NCI-H1105 (cell line): ENCODE measurements at regions not wholly inside any gene's neighbourhood (a gene's known extent, or its start where the extent isn't known, plus 50 kb on each side); places are given as distances from the start of the nearest gene placed in this dataset.

Source experiments
- DNase-seq: peaks from one replicate; lab custom pipeline; 2025; lab: John Stamatoyannopoulos, UW

GRCh38 chr18:51399491-51400122 lies 202.1 kb upstream of the MEX3C start:
- no peak for DNase-seq

- DNase-seq = no peak
Observed at GRCh38 chr18:51400721-51401120, 203.2 kb upstream of the MEX3C start.

- no peak for DNase-seq
Observed at GRCh38 chr18:51401912-51402311, 204.4 kb upstream of the MEX3C start.

- no peak for DNase-seq
Observed at GRCh38 chr18:51404620-51405019, 207.1 kb upstream of the MEX3C start.

- DNase-seq = no peak
Observed at GRCh38 chr18:51405683-51406477, 208.4 kb upstream of the MEX3C start.

- DNase-seq = no peak
Observed at GRCh38 chr18:51417643-51418483, 220.4 kb upstream of the MEX3C start.

- DNase-seq = no peak
Observed at GRCh38 chr18:51425475-51425874, 228.0 kb upstream of the MEX3C start.

- no peak for DNase-seq
Observed at GRCh38 chr18:51425889-51426288, 228.4 kb upstream of the MEX3C start.

- DNase-seq = no peak
Observed at GRCh38 chr18:51426996-51427395, 229.5 kb upstream of the MEX3C start.

- DNase-seq = no peak
Observed at GRCh38 chr18:51429644-51430043, 232.2 kb upstream of the MEX3C start.

GRCh38 chr18:51430538-51430937 lies 233.1 kb upstream of the MEX3C start:
- no peak for DNase-seq

GRCh38 chr18:51433296-51433695 lies 235.8 kb upstream of the MEX3C start:
- DNase-seq = no peak

GRCh38 chr18:51433881-51434280 lies 236.4 kb upstream of the MEX3C start:
- DNase-seq = no peak

- DNase-seq = no peak
Observed at GRCh38 chr18:51437280-51438271, 240.1 kb upstream of the MEX3C start.

- DNase-seq = no peak
Observed at GRCh38 chr18:51438797-51439350, 241.4 kb upstream of the MEX3C start.

GRCh38 chr18:51442012-51442411 lies 244.5 kb upstream of the MEX3C start:
- no peak for DNase-seq

- no peak for DNase-seq
Observed at GRCh38 chr18:51446571-51447210, 249.2 kb upstream of the MEX3C start.

- no peak for DNase-seq
Observed at GRCh38 chr18:51447351-51448342, 250.2 kb upstream of the MEX3C start.

- DNase-seq = no peak
Observed at GRCh38 chr18:51448949-51449348, 251.5 kb upstream of the MEX3C start.
